ENCODE measurements at regions not wholly inside any gene's neighbourhood (a gene's known extent, or its start where the extent isn't known, plus 50 kb on each side); places are given as distances from the start of the nearest gene placed in this dataset.

- TF ChIP-seq POLR2AphosphoS5 (IDR thresholded peaks at IDR 0.05; ENCODE audit: low read depth, low read length) (no peak), POLR2A (IDR thresholded peaks at IDR 0.05; ENCODE audit: low read depth, low read length) (no peak)
These were observed 68.3 kb upstream of the KCND3 start for GRCh38 chr1:112057736-112058135.
